SK-N-SH (cell line): ENCODE measurements at regions not wholly inside any gene's neighbourhood (a gene's known extent, or its start where the extent isn't known, plus 50 kb on each side); places are given as distances from the start of the nearest gene placed in this dataset.

ENCODE experiments used
- CTCF ChIP-seq: fragments of 200-600 bp; sonication (generic); IDR thresholded peaks from 2 replicates; pipeline ENCODE4 v1.6.1; 2017; ENCODE audit warnings: antibody characterized with exemption, mild to moderate bottlenecking, moderate library complexity
- FOSL2 ChIP-seq: IDR thresholded peaks from 2 replicates; pipeline ENCODE4 v1.4.0; 2012; ENCODE audit warnings: low read depth, mild to moderate bottlenecking, moderate library complexity, borderline replicate concordance
- MXI1 ChIP-seq: IDR thresholded peaks from 2 replicates; pipeline ENCODE4 v1.6.1; 2012; ENCODE audit warnings: mild to moderate bottlenecking, low read depth, low read length, improper control_type of control experiment
- NFIC ChIP-seq: IDR thresholded peaks from 2 replicates; pipeline ENCODE4 v1.4.0; 2012; ENCODE audit warnings: borderline replicate concordance
- POLR2AphosphoS5 ChIP-seq: IDR thresholded peaks from 2 replicates; pipeline ENCODE4 v1.6.1; 2012; ENCODE audit warnings: low read depth, low read length
- RAD21 ChIP-seq: IDR thresholded peaks from 2 replicates; pipeline ENCODE4 v1.6.1; 2012; ENCODE audit warnings: mild to moderate bottlenecking, low read length
- RFX5 ChIP-seq: IDR thresholded peaks from 2 replicates; pipeline ENCODE4 v1.6.1; 2012; ENCODE audit warnings: mild to moderate bottlenecking, improper control_type of control experiment, low read length
- SIN3A ChIP-seq: IDR thresholded peaks from 2 replicates; pipeline ENCODE4 v1.6.1; 2012; ENCODE audit warnings: low read depth, mild to moderate bottlenecking, low read length, moderate library complexity, borderline replicate concordance
- SMC3 ChIP-seq: IDR thresholded peaks from 2 replicates; pipeline ENCODE4 v1.6.1; 2012; ENCODE audit warnings: low read depth, low read length, improper control_type of control experiment
- TCF12 ChIP-seq: IDR thresholded peaks from 2 replicates; pipeline ENCODE4 v1.4.0; 2012
- TF ChIP-seq, protein P1 (sequence below): IDR thresholded peaks from 2 replicates; pipeline ENCODE4 v1.6.1; 2012; ENCODE audit warnings: mild to moderate bottlenecking, low read depth, low read length, moderate library complexity

GRCh38 chr12:42652048-42652447 is 62.5 kb upstream of the PRICKLE1 start:
- TF ChIP-seq POLR2AphosphoS5 (no peak), FOSL2 (no peak), RFX5 (no peak), RAD21 (no peak), SIN3A (no peak), TCF12 (no peak), MXI1 (no peak), CTCF (no peak), SMC3 (no peak), NFIC (no peak)
- TF ChIP-seq, protein P1, sequence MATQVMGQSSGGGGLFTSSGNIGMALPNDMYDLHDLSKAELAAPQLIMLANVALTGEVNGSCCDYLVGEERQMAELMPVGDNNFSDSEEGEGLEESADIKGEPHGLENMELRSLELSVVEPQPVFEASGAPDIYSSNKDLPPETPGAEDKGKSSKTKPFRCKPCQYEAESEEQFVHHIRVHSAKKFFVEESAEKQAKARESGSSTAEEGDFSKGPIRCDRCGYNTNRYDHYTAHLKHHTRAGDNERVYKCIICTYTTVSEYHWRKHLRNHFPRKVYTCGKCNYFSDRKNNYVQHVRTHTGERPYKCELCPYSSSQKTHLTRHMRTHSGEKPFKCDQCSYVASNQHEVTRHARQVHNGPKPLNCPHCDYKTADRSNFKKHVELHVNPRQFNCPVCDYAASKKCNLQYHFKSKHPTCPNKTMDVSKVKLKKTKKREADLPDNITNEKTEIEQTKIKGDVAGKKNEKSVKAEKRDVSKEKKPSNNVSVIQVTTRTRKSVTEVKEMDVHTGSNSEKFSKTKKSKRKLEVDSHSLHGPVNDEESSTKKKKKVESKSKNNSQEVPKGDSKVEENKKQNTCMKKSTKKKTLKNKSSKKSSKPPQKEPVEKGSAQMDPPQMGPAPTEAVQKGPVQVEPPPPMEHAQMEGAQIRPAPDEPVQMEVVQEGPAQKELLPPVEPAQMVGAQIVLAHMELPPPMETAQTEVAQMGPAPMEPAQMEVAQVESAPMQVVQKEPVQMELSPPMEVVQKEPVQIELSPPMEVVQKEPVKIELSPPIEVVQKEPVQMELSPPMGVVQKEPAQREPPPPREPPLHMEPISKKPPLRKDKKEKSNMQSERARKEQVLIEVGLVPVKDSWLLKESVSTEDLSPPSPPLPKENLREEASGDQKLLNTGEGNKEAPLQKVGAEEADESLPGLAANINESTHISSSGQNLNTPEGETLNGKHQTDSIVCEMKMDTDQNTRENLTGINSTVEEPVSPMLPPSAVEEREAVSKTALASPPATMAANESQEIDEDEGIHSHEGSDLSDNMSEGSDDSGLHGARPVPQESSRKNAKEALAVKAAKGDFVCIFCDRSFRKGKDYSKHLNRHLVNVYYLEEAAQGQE, result no peak
